ENCODE measurements at regions not wholly inside any gene's neighbourhood (a gene's known extent, or its start where the extent isn't known, plus 50 kb on each side); places are given as distances from the start of the nearest gene placed in this dataset.

GRCh38 chr18:64872710-64873458, 724.0 kb upstream of the LINC00305 start:
- TF ChIP-seq MAX (IDR thresholded peaks at IDR 0.05), result no peak
- TF ChIP-seq POLR2A (IDR thresholded peaks at IDR 0.05; ENCODE audit: low read length), result no peak
- no peak for TF ChIP-seq SREBF2 (IDR thresholded peaks at IDR 0.05)
- TF ChIP-seq CTCF (IDR thresholded peaks at IDR 0.05), result no peak
- TF ChIP-seq CHD2 (IDR thresholded peaks at IDR 0.05; ENCODE audit: low read length, partially characterized antibody), result no peak
- no peak for TF ChIP-seq JUNB (IDR thresholded peaks at IDR 0.05)
- no peak for TF ChIP-seq RAD21 (conservative IDR thresholded peaks at IDR 0.05 in 1 of 2, IDR thresholded peaks at IDR 0.05 in 1 of 2)
- no peak for TF ChIP-seq MAFK (IDR thresholded peaks at IDR 0.05; ENCODE audit: partially characterized antibody)
